Frontal cortex (tissue), 3 donors: ENCODE measurements at regions not wholly inside any gene's neighbourhood (a gene's known extent, or its start where the extent isn't known, plus 50 kb on each side); places are given as distances from the start of the nearest gene placed in this dataset.
"Not testable (repeated sequence)": the region's sequence is repeated elsewhere in the genome, so short reads cannot be mapped to it uniquely, and the experiment has no call there.

Source experiments
- DNase-seq, 2 donors: peaks; one replicate each; pipeline ENCODE4 v3.0.0; 2012; ENCODE audit warnings: low spot score in 2 of 2
- FAIRE-seq: peaks from 2 replicates; lab custom pipeline; 2012; peaks lifted over from hg19 to GRCh38; lab: Jason Lieb, UNC
- donor health status: control.
- donor health status: control.
- donor health status: control.

DNA sequence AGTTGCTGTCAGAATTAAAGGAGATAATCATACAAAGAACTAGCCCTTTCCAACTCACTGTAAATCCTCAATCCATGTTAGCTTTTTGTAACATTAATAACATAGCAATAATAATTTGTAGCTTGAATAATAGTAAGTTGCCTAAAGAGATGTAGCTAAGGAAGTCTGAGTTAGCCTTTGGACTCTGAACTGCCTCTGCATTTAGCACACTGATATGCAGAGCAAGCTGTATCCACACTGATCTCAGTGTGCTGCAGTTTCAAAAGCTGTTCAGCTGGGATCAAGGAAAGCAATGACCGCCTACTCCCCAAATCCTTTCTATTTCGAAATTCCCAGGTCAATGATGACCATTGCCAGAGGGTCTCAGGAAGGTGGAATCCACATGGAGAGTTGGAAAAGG is 99.3 kb upstream of the IFNG-AS1 start:
- FAIRE-seq (no peak), DNase-seq (no peak)

GRCh38 chr12:67890726-67891258 is 98.5 kb upstream of the IFNG-AS1 start:
- FAIRE-seq, result no peak

GRCh38 chr12:67891596-67891995 is 97.7 kb upstream of the IFNG-AS1 start:
- FAIRE-seq (no peak), DNase-seq (no peak)

More at GRCh38 chr12:67890726-67891258, 98.5 kb upstream of the IFNG-AS1 start:
- DNase-seq, result no peak

DNA sequence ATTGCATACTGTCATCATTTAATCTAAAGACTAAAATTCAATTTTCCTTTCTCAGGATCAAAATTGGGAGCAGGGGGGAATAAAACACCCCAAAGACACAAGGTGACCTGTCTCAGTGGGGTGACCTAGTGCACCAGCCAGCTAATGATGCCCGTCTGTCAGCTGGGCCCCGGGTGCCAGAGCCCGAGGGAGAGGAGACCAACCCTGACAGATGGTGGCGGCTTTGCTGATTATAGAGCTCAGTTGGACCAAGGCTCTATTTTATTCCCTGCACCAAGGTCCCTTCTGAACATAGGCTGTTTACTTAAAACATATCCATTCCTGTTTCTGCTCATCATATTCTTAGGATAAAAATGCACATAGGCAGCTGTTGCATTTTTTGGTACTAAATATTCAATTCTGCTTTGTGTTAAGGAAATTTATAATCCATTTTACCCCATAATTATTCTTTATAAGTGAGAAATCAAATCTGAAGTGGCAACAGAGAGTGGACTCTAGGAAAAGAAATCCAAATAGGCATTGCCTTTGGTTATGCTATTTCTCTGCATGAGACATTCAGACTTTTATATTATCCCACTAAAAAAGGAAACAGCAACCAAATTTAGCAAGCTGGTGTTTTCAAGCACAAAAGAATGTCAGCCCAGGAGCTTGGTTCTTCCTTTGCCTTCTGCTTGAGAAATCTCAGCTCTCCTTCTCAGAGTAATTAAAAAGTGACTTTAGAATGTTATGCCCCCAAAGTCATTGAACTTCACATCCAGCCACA is 96.8 kb upstream of the IFNG-AS1 start:
- DNase-seq (no peak), FAIRE-seq (no peak)

- FAIRE-seq (no peak), DNase-seq (no peak)
Measured at GRCh38 chr12:67893022-67893580, 96.1 kb upstream of the IFNG-AS1 start.

- not testable (repeated sequence) for FAIRE-seq, DNase-seq
Measured at GRCh38 chr12:67900418-67900817, 88.8 kb upstream of the IFNG-AS1 start.

DNA sequence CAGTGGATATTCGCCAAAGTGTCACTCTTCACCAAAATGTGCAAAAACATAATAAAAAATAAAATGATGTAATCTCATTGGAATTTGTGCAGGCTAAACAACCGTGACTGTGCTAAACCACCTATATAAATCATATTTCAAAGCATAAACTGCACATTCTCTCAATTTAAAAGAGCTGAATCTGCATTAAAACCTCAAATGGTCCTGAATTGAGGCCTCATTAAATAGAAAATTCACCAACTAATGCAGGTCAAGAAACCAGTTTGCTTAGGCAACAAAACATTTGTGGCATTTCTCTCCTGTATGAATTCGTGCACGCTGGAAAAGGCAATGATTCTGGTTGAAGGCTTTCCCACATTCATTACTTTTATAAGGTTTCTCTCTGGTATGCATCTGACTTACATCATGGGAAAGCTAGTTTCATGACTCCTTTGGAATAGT is 80.1 kb upstream of the IFNG-AS1 start:
- DNase-seq (no peak), FAIRE-seq (no peak)

- no peak for FAIRE-seq
Measured at GRCh38 chr12:67909681-67910080, 79.6 kb upstream of the IFNG-AS1 start.

DNA sequence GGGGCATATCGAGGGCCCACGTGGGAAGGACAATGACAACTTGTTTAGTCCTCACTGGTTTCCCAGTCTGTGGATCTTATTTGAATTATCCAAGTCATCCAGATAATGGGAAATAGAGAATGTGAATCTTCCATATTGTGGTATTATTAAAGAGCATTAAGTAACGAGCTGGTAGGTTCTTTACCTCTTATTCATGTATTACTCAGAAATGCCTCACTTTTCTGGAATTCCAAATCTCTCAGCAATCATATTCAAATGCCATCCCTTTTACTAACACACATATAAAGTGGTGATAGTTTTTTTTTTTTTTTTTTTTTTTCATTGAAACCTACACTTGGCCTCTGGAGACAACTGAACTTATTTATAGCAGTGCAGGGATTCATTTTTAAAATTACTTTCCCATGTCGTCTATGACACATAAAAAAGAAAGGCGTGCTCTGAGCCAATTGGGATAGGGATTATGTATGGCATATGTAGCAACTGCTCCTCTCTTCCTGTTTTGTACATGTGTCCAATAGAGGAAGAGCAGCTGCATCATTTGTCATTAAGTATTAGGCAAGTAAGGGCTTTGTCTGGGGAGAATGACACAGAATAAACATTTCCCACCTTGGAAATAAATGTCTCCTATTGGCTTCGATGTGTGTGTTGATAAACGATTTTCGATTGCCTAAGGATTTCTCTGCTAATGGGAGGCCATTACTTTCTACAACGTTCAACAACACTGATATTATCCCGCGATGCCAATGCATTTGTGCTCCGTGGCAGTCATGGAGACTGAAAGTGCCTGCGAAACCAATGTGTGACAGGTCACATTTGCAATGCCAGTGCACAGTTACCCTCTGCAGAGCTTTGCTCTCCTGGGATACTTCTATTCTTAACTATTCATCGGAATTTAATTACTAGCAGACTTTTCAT is 78.6 kb upstream of the IFNG-AS1 start:
- DNase-seq, result no peak
- FAIRE-seq, result no peak

More at GRCh38 chr12:67909681-67910080, 79.6 kb upstream of the IFNG-AS1 start:
- DNase-seq, result no peak

DNA sequence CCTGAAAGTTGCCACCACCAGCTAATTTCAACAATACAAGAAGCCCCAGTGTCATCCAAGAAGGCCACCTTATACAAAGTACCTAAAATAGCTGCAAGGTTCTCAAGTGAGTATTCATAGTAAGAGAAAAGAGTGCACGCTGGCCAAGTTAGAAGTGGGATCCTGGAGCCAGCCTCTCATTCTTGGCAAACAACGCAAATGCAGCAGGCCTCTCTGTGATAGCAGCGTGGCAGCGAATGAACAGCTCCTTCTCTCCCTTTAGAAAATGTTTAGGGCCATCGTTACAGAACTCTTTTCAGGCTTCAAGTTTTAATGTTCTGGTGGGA is 78.0 kb upstream of the IFNG-AS1 start:
- DNase-seq (no peak), FAIRE-seq (no peak)

- no peak for DNase-seq
- FAIRE-seq, result no peak
Measured at GRCh38 chr12:67911789-67912188, 77.5 kb upstream of the IFNG-AS1 start.

- DNase-seq, result no peak
- FAIRE-seq, result no peak
Measured at GRCh38 chr12:67915335-67915851, 73.9 kb upstream of the IFNG-AS1 start.

DNA sequence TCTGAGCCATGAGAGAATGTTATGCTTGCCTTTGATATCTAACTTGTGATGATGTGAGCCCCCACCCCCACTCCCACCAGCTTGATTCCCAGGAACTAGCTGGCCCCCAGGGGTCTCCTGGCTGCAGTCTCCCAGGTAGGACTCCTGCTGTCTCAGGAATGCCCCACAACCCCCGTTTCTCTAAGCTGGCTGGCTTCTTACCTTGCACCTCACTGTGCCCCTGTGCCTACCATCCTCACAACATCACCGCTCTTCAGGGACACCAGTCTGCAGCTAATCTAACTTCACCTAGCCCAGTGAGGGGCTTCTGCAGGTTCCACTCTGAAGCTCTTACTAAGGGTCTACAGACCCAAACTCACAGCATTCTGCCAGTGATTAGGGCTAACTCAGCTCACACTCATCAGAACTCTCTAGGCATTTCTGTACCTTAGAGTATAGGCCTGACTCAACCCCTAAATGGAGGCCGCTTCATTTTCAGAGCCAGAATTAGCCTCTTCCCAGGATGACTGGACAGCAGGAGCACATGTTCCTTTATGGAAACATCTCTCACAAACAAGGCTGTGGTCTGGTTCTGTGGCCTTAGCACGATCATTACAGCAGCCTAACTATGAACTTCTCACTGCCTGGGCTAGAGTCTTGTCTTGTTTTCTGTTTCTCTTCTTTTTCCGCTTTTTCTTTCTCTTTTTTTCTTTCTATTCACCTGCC is 72.8 kb upstream of the IFNG-AS1 start:
- DNase-seq (no peak), FAIRE-seq (no peak)

DNA sequence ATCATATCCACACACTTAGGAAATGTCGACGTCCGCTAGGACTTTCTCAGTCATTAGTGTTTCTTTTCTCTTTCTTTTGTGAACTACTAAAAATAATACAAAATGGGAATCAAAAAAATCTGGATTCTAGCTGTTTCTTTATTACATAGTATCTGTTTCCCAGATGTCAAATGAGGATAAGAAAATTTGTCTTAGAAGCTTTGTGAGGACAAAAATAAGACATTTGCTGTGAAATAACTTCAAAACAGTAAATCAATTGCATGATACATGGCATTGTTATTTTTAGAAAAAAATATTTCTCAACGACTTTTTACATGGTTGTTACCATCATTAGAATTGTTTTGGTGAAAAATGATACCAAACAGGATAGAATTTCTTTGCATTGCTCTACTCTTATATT is 71.4 kb upstream of the IFNG-AS1 start:
- FAIRE-seq (no peak), DNase-seq (no peak)

GRCh38 chr12:67918441-67918840 is 70.8 kb upstream of the IFNG-AS1 start:
- DNase-seq (no peak), FAIRE-seq (no peak)

- FAIRE-seq, result no peak
- DNase-seq, result no peak
Measured at GRCh38 chr12:67919406-67919805, 69.8 kb upstream of the IFNG-AS1 start.

DNA sequence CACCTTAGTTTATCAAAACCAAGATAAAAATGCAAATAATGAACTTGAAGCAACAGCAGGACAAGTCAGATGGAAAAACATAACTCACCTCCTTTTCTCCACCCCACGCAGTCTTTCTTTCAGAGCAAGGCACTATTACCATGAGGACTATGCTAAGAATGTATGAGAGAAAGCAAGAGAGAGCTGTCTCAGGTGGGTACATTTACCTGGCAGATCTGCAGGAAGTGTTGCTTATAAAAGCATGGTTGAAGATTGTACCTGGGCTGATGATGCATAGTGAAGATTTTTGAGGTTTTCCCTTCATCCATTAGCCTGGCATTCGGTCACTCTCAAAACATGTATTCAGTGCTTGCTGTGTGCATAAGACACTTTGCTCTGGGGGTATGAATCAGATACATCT is 68.8 kb upstream of the IFNG-AS1 start:
- FAIRE-seq (no peak), DNase-seq (no peak)

DNA sequence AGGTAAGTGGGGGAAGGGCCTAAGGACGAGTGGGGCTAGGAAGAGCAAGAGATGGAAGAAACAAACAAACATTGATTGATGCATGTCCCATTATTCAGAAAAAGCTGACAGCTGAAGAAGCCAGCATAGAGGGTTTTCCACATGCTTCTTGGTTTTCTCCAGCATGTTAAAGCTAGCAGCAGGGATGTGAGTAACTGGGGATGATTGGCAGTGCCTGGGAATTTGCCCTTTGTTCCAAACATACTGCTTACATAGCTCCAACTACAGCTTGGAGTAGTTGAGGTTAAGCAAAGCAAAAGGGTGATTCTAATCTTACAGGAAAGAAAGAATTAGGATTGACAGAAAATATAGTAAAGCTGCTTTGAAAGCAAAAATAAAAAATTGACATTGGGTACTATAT is 68.0 kb upstream of the IFNG-AS1 start:
- DNase-seq, result no peak
- no peak for FAIRE-seq

DNA sequence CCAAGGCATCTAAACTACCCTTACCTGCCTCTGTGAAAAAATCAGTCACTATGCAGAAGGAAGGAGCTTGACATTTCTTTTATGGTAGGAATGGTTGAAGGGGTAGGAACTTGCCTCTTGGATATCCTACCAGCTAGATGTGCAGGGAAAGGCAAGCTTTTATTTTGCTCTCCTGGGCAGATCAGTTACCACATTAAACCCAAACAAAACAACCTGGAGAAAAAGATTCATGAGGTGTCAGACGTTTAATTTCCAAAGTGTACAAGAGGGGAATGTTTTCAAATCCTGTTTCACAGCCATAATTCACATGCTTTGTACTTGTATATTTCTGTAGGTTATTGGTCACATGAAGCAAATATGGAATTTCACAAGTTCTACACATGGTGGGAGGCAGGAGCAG is 67.0 kb upstream of the IFNG-AS1 start:
- FAIRE-seq, result no peak
- no peak for DNase-seq

GRCh38 chr12:67925077-67925476 is 64.2 kb upstream of the IFNG-AS1 start:
- no peak for DNase-seq
- FAIRE-seq, result no peak
